Stimulated activated effector memory CD8-positive, alpha-beta T cell treated with anti-CD3 and anti-CD28 coated beads, Interleukin-12 subunit alpha, Interleukin-12 subunit beta, amount 100 ng/mL, for 72 hours (primary cell): ENCODE measurements at regions not wholly inside any gene's neighbourhood (a gene's known extent, or its start where the extent isn't known, plus 50 kb on each side); places are given as distances from the start of the nearest gene placed in this dataset.

Source experiments
- ATAC-seq: fragments of 150-1000 bp; cut with Tn5 transposase; 2 replicates; pipeline ENCODE4 v1.10.0; 2021
- DNase-seq, 2 donors: peaks; one replicate each; pipeline ENCODE4 v3.0.0; 2021 to 2022; ENCODE audit warnings: low spot score in 2 of 2
- H3K27ac Mint-ChIP-seq: one replicate; pipeline ENCODE4 v1.8.0; 2022; ENCODE audit warnings: mild to moderate bottlenecking, mixed read lengths
- H3K36me3 Mint-ChIP-seq: one replicate; pipeline ENCODE4 v1.8.0; 2022; ENCODE audit warnings: mild to moderate bottlenecking, mixed read lengths
- H3K4me1 Mint-ChIP-seq: one replicate; pipeline ENCODE4 v1.8.0; 2022; ENCODE audit warnings: mixed read lengths
- H3K4me3 Mint-ChIP-seq: one replicate; pipeline ENCODE4 v1.8.0; 2022; ENCODE audit warnings: mild to moderate bottlenecking, mixed read lengths
- H3K9me3 Mint-ChIP-seq: one replicate; pipeline ENCODE4 v1.8.0; 2022; ENCODE audit warnings: mixed read lengths

DNA sequence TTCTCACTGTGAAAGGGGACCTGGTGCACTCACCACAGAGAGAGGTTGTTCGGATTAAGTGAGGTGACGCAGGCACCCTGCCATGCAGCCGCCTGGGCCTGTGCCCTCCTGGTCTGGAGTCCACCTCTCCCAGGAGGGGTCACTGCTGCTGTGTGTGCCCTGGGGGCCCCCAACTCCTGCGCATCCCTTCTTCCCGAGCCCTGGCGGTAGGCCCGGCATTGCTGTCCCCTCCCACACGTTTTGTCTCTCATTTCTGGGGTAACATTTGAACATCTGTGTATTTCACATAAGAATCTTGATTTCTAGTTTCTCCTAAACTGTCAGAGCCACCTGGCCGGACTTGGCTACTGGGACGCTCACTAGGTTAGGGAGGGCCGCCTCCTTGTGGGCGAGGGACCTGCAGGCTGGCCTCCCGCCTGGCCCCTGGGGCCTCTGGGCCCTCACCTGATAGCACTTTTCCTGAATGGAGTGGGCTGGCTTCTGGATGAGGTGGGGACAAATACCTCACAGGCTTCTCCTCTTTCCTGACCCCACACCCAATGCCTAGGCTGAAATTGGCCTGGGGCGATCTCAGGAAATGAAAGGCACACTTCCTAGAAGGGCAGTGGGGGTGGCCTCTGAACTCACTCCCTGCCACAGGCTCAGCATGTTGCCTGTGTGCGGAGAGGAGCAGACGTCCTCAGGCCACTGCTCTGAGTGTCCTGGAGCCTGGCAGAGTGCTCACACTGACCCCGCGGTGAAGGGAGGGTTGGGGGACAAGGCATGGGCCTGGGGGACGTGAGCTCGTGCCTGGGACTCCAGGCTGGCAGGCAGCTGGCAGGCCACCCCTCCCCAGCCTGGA, 104.2 kb upstream of the PRR23E start:
- H3K9me3 Mint-ChIP-seq, result no peaks in the 10 kb centered on the region
- ATAC-seq (no peak), DNase-seq (no peak)
- no peak overlapping the region for H3K4me3 Mint-ChIP-seq
- no peak overlapping the region for H3K27ac Mint-ChIP-seq
- no peaks in the 10 kb centered on the region for H3K4me1 Mint-ChIP-seq
- H3K36me3 Mint-ChIP-seq, result no peaks in the 10 kb centered on the region

DNA sequence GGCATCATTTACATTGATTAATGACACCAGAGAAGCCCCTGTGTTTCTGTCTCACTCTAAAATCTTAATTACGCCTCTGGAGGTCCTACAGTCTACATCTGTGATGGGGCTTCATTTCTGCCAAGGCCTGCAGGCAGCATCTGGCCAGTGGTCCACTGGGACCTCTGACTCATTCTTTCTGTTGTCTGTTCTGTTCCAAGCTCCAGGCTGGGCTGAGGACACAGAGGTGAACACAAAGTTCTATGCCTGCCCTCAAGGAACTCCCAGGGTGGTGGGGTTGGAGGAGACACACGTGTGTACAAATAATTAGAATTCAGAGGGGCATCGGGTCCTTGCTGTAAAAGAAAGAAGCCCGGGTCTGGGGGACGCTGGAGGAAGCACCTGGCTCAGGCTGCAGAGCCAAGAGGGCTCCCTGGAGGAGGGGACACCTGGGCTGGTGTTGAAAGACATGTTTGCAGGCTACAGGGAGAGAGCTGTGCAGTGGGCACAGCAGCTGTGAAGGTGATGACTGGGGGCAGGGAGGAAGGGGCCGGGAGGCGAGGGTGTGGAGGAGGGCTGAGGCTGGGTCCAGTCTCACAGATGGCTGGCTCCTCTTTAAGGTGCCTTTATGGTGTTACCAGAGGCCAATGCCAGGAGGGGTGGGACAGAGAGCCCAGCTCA, 103.3 kb upstream of the PRR23E start:
- ATAC-seq, result no peak

DNA sequence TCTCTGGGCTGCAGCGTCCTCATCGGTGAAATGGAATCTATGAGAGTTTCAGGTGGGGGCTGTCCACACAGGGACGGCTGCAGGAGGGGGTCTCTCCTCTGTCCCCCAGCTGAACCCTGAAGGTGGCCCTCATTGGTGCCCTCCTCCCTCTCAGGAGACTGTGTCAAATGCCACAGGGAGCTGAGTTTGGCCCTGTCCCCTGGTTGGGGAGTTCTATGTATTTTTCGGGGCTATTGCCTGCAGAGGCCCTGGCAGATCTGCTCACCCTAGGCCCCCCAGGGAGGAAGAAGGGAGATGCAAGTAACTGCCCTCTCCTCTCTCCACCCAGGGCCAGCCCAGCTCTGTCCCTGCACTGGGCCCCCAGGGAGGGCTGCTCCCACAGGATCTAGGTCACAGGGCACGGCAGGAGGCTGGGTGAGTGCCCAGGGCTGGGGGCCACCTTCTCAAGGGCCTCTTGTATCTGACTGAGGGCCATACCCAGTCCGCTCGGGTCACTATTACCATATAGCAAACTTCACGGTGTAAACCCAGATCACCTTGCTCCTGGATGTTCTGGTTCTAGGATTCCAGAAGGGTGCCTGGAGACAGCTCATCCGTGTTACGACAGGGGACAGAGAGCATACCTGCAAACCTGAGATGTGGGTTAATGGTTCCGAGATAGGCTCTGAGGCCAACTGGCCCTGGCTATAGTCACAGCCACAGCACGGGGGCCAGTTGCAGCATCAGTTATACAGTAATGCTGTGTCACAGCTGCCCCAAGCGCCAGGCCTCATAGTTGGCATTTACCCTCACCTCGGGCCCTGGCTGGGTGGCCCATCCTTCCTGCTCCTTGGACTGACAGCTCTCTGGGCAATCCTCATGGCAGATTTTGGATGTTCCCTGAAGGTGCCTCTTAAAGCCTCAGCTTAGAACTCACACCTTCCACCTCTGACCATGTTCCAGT, 102.4 kb upstream of the PRR23E start:
- no peak for DNase-seq
- no peaks in the 10 kb centered on the region for H3K4me1 Mint-ChIP-seq
- H3K4me3 Mint-ChIP-seq, result no peak overlapping the region

More for the DNA sequence above, 103.3 kb upstream of the PRR23E start:
- Mint-ChIP-seq H3K36me3 (no peaks in the 10 kb centered on the region), H3K4me1 (no peaks in the 10 kb centered on the region), H3K4me3 (no peak overlapping the region), H3K27ac (no peak overlapping the region), H3K9me3 (no peaks in the 10 kb centered on the region)
- DNase-seq, result no peak

DNA sequence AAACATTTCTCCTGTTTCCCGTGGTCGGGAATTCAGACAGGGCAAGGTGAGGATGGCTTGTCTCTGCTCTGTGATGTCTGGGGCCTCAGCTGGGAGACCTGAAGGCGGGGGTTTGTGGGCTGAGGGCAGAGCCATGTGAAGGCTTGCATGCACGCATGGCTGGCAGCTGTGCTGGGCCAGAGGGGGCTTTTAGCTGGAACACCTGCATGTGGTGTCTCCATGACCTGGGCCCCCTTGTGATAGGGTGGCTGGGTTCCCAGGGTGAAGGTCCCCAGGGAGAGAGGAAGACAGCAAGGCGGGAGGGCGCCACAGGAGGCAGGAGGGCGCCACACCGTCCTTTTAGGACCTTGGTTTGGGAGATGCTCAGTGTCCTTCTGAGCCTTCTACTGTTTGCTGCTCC, 101.6 kb upstream of the PRR23E start:
- Mint-ChIP-seq H3K36me3 (no peaks in the 10 kb centered on the region), H3K4me3 (no peak overlapping the region), H3K27ac (no peak overlapping the region), H3K4me1 (no peaks in the 10 kb centered on the region), H3K9me3 (no peaks in the 10 kb centered on the region)
- DNase-seq, result no peak
- no peak for ATAC-seq

More for the DNA sequence above, 102.4 kb upstream of the PRR23E start:
- Mint-ChIP-seq H3K36me3 (no peaks in the 10 kb centered on the region), H3K27ac (no peak overlapping the region), H3K9me3 (no peaks in the 10 kb centered on the region)
- ATAC-seq, result no peak

GRCh38 chr3:127092368-127092767, 100.6 kb upstream of the PRR23E start:
- no peak for ATAC-seq
- Mint-ChIP-seq H3K4me3 (no peak overlapping the region), H3K4me1 (no peaks in the 10 kb centered on the region), H3K36me3 (no peaks in the 10 kb centered on the region), H3K27ac (no peak overlapping the region), H3K9me3 (no peaks in the 10 kb centered on the region)
- no peak for DNase-seq

GRCh38 chr3:127092776-127093175, 100.2 kb upstream of the PRR23E start:
- H3K9me3 Mint-ChIP-seq, result no peaks in the 10 kb centered on the region
- ATAC-seq, result no peak
- no peaks in the 10 kb centered on the region for H3K4me1 Mint-ChIP-seq
- no peak overlapping the region for H3K27ac Mint-ChIP-seq
- DNase-seq, result no peak
- no peak overlapping the region for H3K4me3 Mint-ChIP-seq
- no peaks in the 10 kb centered on the region for H3K36me3 Mint-ChIP-seq

DNA sequence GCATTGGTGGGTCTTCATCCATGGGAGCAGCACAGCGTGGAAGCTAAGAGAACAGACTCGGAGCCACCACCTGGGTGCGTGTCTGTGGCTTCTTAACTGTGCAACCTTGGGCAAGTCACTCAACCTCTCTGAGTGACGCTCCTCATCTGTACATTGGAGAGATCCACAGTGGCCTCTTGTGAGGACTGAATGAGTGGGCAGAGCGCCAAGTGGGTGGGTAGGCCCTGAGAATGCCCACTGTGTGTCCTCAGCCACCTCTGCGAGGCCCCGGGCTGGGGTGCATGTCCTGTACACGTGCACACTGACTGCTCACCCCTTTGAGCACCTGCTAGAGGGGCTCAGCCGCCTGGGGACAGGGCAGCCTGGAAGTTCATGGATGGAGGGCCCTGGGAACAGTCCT, 99.6 kb upstream of the PRR23E start:
- ATAC-seq, result no peak
- no peak overlapping the region for H3K27ac Mint-ChIP-seq
- no peak for DNase-seq
- no peaks in the 10 kb centered on the region for H3K4me1 Mint-ChIP-seq
- no peak overlapping the region for H3K4me3 Mint-ChIP-seq
- H3K36me3 Mint-ChIP-seq, result no peaks in the 10 kb centered on the region
- no peaks in the 10 kb centered on the region for H3K9me3 Mint-ChIP-seq

GRCh38 chr3:127095774-127096173, 97.2 kb upstream of the PRR23E start:
- DNase-seq, result no peak
- Mint-ChIP-seq H3K27ac (no peak overlapping the region), H3K4me3 (no peak overlapping the region)

GRCh38 chr3:127096256-127097071, 96.5 kb upstream of the PRR23E start:
- Mint-ChIP-seq H3K4me1 (no peaks in the 10 kb centered on the region), H3K36me3 (no peaks in the 10 kb centered on the region)
- DNase-seq, result no peak

More at GRCh38 chr3:127095774-127096173, 97.2 kb upstream of the PRR23E start:
- Mint-ChIP-seq H3K36me3 (no peaks in the 10 kb centered on the region), H3K4me1 (no peaks in the 10 kb centered on the region), H3K9me3 (no peaks in the 10 kb centered on the region)
- ATAC-seq, result no peak

DNA sequence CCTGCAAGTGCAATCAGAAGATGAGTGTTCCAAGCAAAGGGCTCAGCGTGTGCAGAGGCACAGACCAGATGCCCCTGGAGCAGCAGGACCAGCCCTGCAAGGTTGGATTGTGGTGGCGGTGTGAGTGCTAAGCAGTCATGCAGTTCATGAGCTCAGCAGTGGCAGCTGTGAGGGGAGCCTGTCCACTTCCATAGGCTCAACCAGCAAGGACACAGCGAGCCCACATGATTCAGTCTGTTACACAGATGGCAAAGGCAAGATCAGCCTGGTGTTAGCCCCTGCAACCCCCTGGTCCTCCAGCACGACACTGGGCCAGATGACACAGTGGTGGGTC, 95.9 kb upstream of the PRR23E start:
- no peaks in the 10 kb centered on the region for H3K36me3 Mint-ChIP-seq
- DNase-seq (no peak), ATAC-seq (no peak)
- H3K4me3 Mint-ChIP-seq, result no peak overlapping the region
- H3K27ac Mint-ChIP-seq, result no peak overlapping the region
- no peaks in the 10 kb centered on the region for H3K4me1 Mint-ChIP-seq
- H3K9me3 Mint-ChIP-seq, result no peaks in the 10 kb centered on the region

More at GRCh38 chr3:127096256-127097071, 96.5 kb upstream of the PRR23E start:
- no peak for ATAC-seq
- no peak overlapping the region for H3K4me3 Mint-ChIP-seq
- H3K27ac Mint-ChIP-seq, result no peak overlapping the region
- no peaks in the 10 kb centered on the region for H3K9me3 Mint-ChIP-seq

DNA sequence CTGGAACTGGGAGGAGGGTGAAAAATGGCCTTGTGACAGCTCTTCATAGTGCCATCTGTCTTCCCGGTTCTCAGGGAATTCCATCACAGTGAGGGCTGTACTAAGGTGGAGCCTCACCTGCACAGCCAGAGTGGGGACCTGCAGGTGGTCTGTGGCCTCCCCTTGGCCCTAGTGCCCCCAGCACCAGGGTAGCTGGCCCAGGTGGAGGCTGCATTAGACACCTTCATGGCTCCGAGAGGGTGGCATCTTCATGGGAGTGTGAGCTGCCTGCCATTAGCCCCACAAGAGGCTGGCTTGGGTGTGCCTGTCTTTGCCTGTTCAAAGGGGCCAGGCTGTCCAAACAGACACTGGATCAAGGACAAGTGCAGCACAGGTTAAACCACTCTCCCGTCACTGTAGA, 95.5 kb upstream of the PRR23E start:
- DNase-seq (no peak), ATAC-seq (peak; percentile 6)
- Mint-ChIP-seq H3K27ac (no peak overlapping the region), H3K4me1 (no peaks in the 10 kb centered on the region), H3K36me3 (no peaks in the 10 kb centered on the region), H3K9me3 (no peaks in the 10 kb centered on the region), H3K4me3 (no peak overlapping the region)

- ATAC-seq, result no peak
- H3K27ac Mint-ChIP-seq, result no peak overlapping the region
- DNase-seq, result no peak
- no peaks in the 10 kb centered on the region for H3K9me3 Mint-ChIP-seq
- H3K36me3 Mint-ChIP-seq, result no peaks in the 10 kb centered on the region
- no peak overlapping the region for H3K4me3 Mint-ChIP-seq
- no peaks in the 10 kb centered on the region for H3K4me1 Mint-ChIP-seq
These were observed 92.9 kb upstream of the PRR23E start for GRCh38 chr3:127099982-127100381.

DNA sequence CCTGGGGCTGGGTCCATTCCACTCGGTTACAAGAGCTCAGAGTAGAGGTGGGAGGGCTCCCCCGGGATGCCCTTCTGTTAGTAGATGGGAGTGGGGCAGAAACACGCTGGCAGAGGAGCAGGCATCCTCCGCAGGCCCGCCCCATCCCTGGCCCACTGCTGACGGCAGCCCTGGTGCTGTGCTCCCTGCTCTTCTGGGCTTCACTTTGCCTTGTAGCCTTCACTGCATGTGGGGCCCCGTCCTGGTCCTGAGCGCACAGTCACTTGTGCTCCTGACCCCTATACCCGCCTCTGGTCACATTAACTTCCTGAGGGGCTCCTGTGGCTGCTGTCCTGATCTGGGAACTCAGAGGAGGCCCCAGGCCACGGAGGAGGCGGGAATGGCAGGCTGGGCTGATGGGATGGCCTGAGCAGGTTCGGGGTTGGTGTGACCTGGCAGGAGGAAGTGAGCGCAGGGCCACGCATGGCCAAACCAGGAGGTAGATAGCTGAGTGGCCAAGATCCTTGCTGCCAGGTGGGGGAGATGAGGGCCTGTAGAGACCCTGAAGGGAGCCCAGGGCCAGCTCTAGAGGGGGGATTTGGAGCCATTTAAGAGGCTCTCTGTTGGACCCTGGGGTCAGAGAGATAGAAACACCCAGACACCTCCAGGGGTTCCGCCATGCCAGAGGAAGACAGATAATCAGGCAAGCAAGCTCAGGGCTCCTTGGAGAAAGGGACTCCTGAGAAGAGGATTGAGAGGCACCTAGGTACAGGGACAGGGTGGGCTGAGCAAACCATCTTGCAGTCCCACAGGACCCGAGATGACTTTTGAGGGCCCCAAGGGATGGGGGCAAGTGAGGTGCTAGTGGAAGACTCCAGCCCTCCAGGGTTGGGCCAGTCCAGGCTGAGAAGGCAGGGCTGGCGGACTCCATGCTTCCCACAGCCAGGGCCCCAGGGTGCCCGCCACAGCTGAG, 92.2 kb upstream of the PRR23E start:
- DNase-seq (no peak), ATAC-seq (no peak)
- no peak overlapping the region for H3K4me3 Mint-ChIP-seq
- no peaks in the 10 kb centered on the region for H3K9me3 Mint-ChIP-seq
- no peak overlapping the region for H3K27ac Mint-ChIP-seq
- no peaks in the 10 kb centered on the region for H3K4me1 Mint-ChIP-seq
- no peaks in the 10 kb centered on the region for H3K36me3 Mint-ChIP-seq
